Thyroid gland (tissue), 4 donors: ENCODE measurements at regions not wholly inside any gene's neighbourhood (a gene's known extent, or its start where the extent isn't known, plus 50 kb on each side); places are given as distances from the start of the nearest gene placed in this dataset.
A peak's percentile ranks its signal among the peaks of the same experiment; 100 is the strongest.

Source experiments
- DNase-seq, 2 donors: peaks; one replicate each; pipeline ENCODE4 v3.0.0-alpha.2; 2019
- H3K27ac ChIP-seq, 3 donors: fragments of 200-600 bp; sonication (generic); 1 replicate in 2 of 3; 2 replicates in 1 of 3; pipeline ENCODE4 v1.5.1; 2016 to 2019; ENCODE audit warnings: mild to moderate bottlenecking in 1 of 3, moderate library complexity in 1 of 3
- H3K27me3 ChIP-seq: fragments of 200-600 bp; sonication (generic); one replicate; pipeline ENCODE4 v1.5.1; 2019
- H3K36me3 ChIP-seq, 2 donors: fragments of 200-600 bp; sonication (generic); one replicate each; pipeline ENCODE4 v1.5.1; 2016 to 2019
- H3K4me1 ChIP-seq, 2 donors: fragments of 200-600 bp; sonication (generic); one replicate each; pipeline ENCODE4 v1.5.1; 2017 to 2019
- H3K4me3 ChIP-seq, 3 donors: fragments of 200-600 bp; sonication (generic); replicated peaks in 1 of 3; 1 replicate in 2 of 3; 2 replicates in 1 of 3; pipeline ENCODE4 v1.5.1; 2016; ENCODE audit warnings: mild to moderate bottlenecking in 1 of 3
- H3K9me3 ChIP-seq: fragments of 200-600 bp; sonication (generic); one replicate; pipeline ENCODE4 v1.5.1; 2017
- CTCF ChIP-seq, 6 experiments: fragments of 200-600 bp in 3 of 6; fragments of 450-650 bp in 3 of 6; sonication (generic) in 3 of 6; IDR thresholded peaks; one replicate each; pipeline ENCODE4 v1.5.1; 2016 to 2019; ENCODE audit warnings: antibody characterized with exemption in 6 of 6, mild to moderate bottlenecking in 2 of 6, inconsistent platforms in 1 of 6, moderate library complexity in 1 of 6
- POLR2A ChIP-seq, 2 donors: fragments of 450-650 bp; IDR thresholded peaks; one replicate each; pipeline ENCODE4 v1.6.1; 2017; ENCODE audit warnings: antibody characterized with exemption in 2 of 2, mild to moderate bottlenecking in 2 of 2, moderate library complexity in 1 of 2
- WGBS, 2 donors: methylation state at CpG; one replicate each; pipeline ENCODE4 v1.1.5; 2017; 5-methylcytosine and 5-hydroxymethylcytosine counted together
- intact Hi-C: fragments of 100-400 bp; cut with DNase I; formaldehyde crosslinking; loops from one replicate; pipeline ENCODE4 v1.15.1; 2023

DNA sequence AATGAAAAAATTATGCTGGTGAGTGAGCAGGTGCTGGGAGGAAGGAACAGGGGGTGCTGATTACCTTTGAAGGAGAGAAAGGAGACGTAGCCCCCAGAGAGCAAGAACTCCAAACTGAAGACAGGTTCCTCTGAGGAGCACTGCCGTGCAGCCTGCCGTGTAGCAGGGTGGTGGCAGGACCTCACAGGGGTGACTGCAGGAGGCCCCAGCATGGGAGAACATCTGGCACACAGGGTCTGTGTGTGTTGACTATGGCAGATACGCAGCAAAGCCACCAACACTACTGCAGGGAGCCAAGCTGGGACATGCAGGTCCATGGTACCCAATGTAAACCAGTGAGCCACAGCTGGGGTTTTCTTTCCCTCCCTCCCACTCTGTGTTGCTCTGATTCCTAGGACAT lies 192.1 kb upstream of the PDE1C start:
- no peak overlapping the region for H3K27ac ChIP-seq
- H3K4me3 ChIP-seq: no peak overlapping the region
- 68 to 71% methylated on average over 4 of the region's 4 CpGs for WGBS, 2 donors
- no peak for DNase-seq
- H3K27me3 ChIP-seq: no peaks in the 10 kb centered on the region
- TF ChIP-seq CTCF (IDR thresholded peaks at IDR 0.05) (no peak), POLR2A (IDR thresholded peaks at IDR 0.05) (no peak)
- no peaks in the 10 kb centered on the region for H3K4me1 ChIP-seq
- no peaks in the 10 kb centered on the region for H3K36me3 ChIP-seq
- intact Hi-C loops: no loop called here
- no peaks in the 10 kb centered on the region for H3K9me3 ChIP-seq

GRCh38 chr7:32259931-32260596 lies 189.9 kb upstream of the PDE1C start:
- no peaks in the 10 kb centered on the region for H3K36me3 ChIP-seq
- TF ChIP-seq POLR2A (IDR thresholded peaks at IDR 0.05) (no peak), CTCF (IDR thresholded peaks at IDR 0.05) (no peak)
- no peak overlapping the region for H3K27ac ChIP-seq

GRCh38 chr7:32258265-32258664 lies 188.1 kb upstream of the PDE1C start:
- Histone ChIP-seq H3K9me3 (no peaks in the 10 kb centered on the region), H3K27ac (no peak overlapping the region), H3K4me1 (no peaks in the 10 kb centered on the region), H3K27me3 (no peaks in the 10 kb centered on the region), H3K36me3 (no peaks in the 10 kb centered on the region), H3K4me3 (no peak overlapping the region)
- 82 to 83% methylated on average over 4 of the region's 4 CpGs for WGBS, 2 donors
- no peak for DNase-seq
- intact Hi-C loops: no loop called here
- TF ChIP-seq POLR2A (IDR thresholded peaks at IDR 0.05) (no peak), CTCF (IDR thresholded peaks at IDR 0.05) (no peak)

More at GRCh38 chr7:32259931-32260596, 189.9 kb upstream of the PDE1C start:
- H3K4me1 ChIP-seq: no peaks in the 10 kb centered on the region
- intact Hi-C loops: no loop called here
- WGBS, 2 donors: 56 to 58% methylated on average over 12 of the region's 12 CpGs
- DNase-seq: peak; percentile 55 to 86
- H3K9me3 ChIP-seq: no peaks in the 10 kb centered on the region
- H3K4me3 ChIP-seq: no peak overlapping the region
- H3K27me3 ChIP-seq: no peaks in the 10 kb centered on the region

DNA sequence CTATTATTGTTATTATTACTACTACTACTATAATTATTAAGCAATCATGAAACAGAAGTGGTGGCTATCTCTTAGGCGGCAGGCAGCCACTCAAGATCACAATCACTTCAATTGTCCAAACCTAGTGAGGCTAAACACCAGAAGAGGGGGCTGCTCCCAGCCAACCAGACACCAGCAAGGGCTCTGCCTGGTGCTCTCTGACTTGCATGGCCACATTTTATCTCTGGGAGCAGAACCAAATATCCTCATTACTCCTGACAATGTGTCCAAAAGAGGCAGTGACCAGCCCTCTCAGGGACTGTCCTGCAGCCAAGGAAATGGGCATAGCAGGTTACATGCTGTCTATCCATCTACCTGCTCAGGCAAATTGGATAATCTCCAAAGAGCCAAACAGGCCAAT lies 187.4 kb upstream of the PDE1C start:
- H3K27ac ChIP-seq: no peak overlapping the region
- TF ChIP-seq CTCF (IDR thresholded peaks at IDR 0.05) (peak in 1 of 6 experiments; percentile 11), POLR2A (IDR thresholded peaks at IDR 0.05) (no peak)
- 29 to 30% methylated on average over 1 of the region's 1 CpG for WGBS, 2 donors
- H3K4me3 ChIP-seq: no peak overlapping the region
- DNase-seq: peak; percentile 26 to 59
- H3K9me3 ChIP-seq: no peaks in the 10 kb centered on the region
- no peaks in the 10 kb centered on the region for H3K4me1 ChIP-seq
- intact Hi-C loops: no loop called here
- no peaks in the 10 kb centered on the region for H3K36me3 ChIP-seq
- no peaks in the 10 kb centered on the region for H3K27me3 ChIP-seq

DNA sequence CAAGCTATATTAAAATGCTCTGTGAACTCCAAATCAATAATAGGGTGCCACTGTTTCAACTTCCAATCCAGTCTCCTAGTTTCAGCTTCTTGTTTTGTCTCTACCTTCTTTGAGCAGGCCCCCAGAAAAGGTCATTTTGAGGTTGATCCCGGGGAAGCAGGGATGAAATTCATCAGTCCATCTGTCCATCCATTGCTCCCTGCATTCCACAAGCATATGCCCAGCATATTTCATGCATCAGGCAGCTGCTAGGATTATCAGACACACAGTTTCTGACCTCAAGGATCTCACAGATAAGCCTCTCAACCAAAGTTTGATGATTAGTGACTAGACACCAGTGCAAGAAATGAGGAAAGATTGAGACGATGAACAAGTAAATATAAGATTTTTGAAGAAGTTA lies 186.6 kb upstream of the PDE1C start:
- Histone ChIP-seq H3K4me1 (no peaks in the 10 kb centered on the region), H3K27me3 (no peaks in the 10 kb centered on the region), H3K36me3 (no peaks in the 10 kb centered on the region), H3K27ac (no peak overlapping the region), H3K4me3 (no peak overlapping the region), H3K9me3 (no peaks in the 10 kb centered on the region)
- intact Hi-C loops: no loop called here
- DNase-seq: no peak
- 85 to 88% methylated on average over 2 of the region's 2 CpGs for WGBS, 2 donors
- no peak for TF ChIP-seq POLR2A (IDR thresholded peaks at IDR 0.05)
- TF ChIP-seq CTCF (IDR thresholded peaks at IDR 0.05): no peak
